ENCODE measurements at regions not wholly inside any gene's neighbourhood (a gene's known extent, or its start where the extent isn't known, plus 50 kb on each side); places are given as distances from the start of the nearest gene placed in this dataset.

- Histone ChIP-seq H4K8ac (ENCODE audit: low read depth in 2 of 2, low read length in 2 of 2) (no peak overlapping the region), H2AFZ (replicated peaks; ENCODE audit: low read length, poor library complexity) (no peak overlapping the region), H3K27ac (ENCODE audit: insufficient read depth, low read length) (no peak overlapping the region), H3K4me2 (ENCODE audit: low read depth, low read length) (no peak overlapping the region), H3K23ac (ENCODE audit: low read depth, low read length) (no peak overlapping the region), H3K4me1 (ENCODE audit: control insufficient read depth, insufficient read depth, low read length) (no peaks in the 10 kb centered on the region), H3K4me3 (ENCODE audit: insufficient read depth, low read depth, low read length) (no peak overlapping the region), H3K18ac (ENCODE audit: low read depth, low read length) (no peak overlapping the region), H4K5ac (ENCODE audit: low read depth, low read length) (no peak overlapping the region), H3K4ac (ENCODE audit: low read depth, low read length) (no peak overlapping the region), H2BK15ac (ENCODE audit: low read depth, low read length) (no peak overlapping the region), H2BK20ac (ENCODE audit: low read depth, low read length) (no peak overlapping the region), H3K36me3 (ENCODE audit: control insufficient read depth, insufficient read depth, low read length) (no peaks in the 10 kb centered on the region), H3K9me3 (ENCODE audit: control insufficient read depth, insufficient read depth, low read length) (peaks cover 13% of the 10 kb centered on the region), H4K91ac (ENCODE audit: insufficient read depth, low read depth, low read length) (no peak overlapping the region), H3K14ac (replicated peaks; ENCODE audit: low read depth, low read length) (no peak overlapping the region), H3K9me1 (ENCODE audit: insufficient read depth, low read length) (no peaks in the 10 kb centered on the region), H3K79me1 (ENCODE audit: low read depth in 1 of 2, low read length in 2 of 2) (no peaks in the 10 kb centered on the region), H3K27me3 (ENCODE audit: control insufficient read depth, insufficient read depth, low read length) (no peaks in the 10 kb centered on the region), H2AK9ac (replicated peaks; ENCODE audit: low read depth, low read length, poor library complexity) (no peak overlapping the region), H3K56ac (ENCODE audit: extremely low read depth, insufficient read depth, low read length) (no peak overlapping the region), H4K20me1 (ENCODE audit: insufficient read depth, low read length) (no peaks in the 10 kb centered on the region), H2BK120ac (ENCODE audit: low read depth, low read length) (no peak overlapping the region), H3K9ac (ENCODE audit: low read depth, low read length) (no peak overlapping the region), H2BK5ac (ENCODE audit: low read depth, low read length, poor library complexity, severe bottlenecking) (no peak overlapping the region), H2AK5ac (ENCODE audit: low read depth, low read length) (no peak overlapping the region)
- intact Hi-C loops (cut with micrococcal nuclease) (no loop called here), in situ Hi-C loops (cut with MboI; ENCODE audit: low sequenced_read_pairs) (no loop called here), dilution Hi-C loops (cut with HindIII; ENCODE audit: low sequenced_read_pairs, unreplicated experiment) (no loop called here)
- DNase-seq: no peak
- TF ChIP-seq BHLHE40 (IDR thresholded peaks at IDR 0.05; ENCODE audit: low read depth, low read length): no peak
- TF ChIP-seq NFE2L2 (IDR thresholded peaks at IDR 0.05; ENCODE audit: low read depth, low read length): no peak
- TF ChIP-seq MXI1 (IDR thresholded peaks at IDR 0.05; ENCODE audit: borderline replicate concordance, low read depth, low read length): no peak
- TF ChIP-seq MAFK (IDR thresholded peaks at IDR 0.05; ENCODE audit: low read depth, low read length): no peak
- TF ChIP-seq POLR2A (IDR thresholded peaks at IDR 0.05; ENCODE audit: low read depth, low read length): no peak
- no peak for TF ChIP-seq FOS (IDR thresholded peaks at IDR 0.05; ENCODE audit: low read depth, low read length)
- TF ChIP-seq MAZ (IDR thresholded peaks at IDR 0.05; ENCODE audit: borderline replicate concordance, low read depth, low read length): no peak
- no peak for TF ChIP-seq CTCF (conservative IDR thresholded peaks at IDR 0.05; ENCODE audit: low read depth, low read length)
- TF ChIP-seq RAD21 (IDR thresholded peaks at IDR 0.05; ENCODE audit: low read length): no peak
- TF ChIP-seq ELK1 (IDR thresholded peaks at IDR 0.05; ENCODE audit: borderline replicate concordance, low read depth, low read length): no peak
- no peak for TF ChIP-seq CHD1 (IDR thresholded peaks at IDR 0.05; ENCODE audit: low read depth, low read length)
- no peak for TF ChIP-seq USF2 (IDR thresholded peaks at IDR 0.05; ENCODE audit: low read depth, low read length)
- TF ChIP-seq RCOR1 (IDR thresholded peaks at IDR 0.05; ENCODE audit: insufficient replicate concordance, low read length): no peak
- no peak for TF ChIP-seq RFX5 (IDR thresholded peaks at IDR 0.05; ENCODE audit: low read depth, low read length)
- TF ChIP-seq CEBPB (IDR thresholded peaks at IDR 0.05; ENCODE audit: low read depth, low read length): no peak
- no TSS peak for BruUV-seq (replicated peaks)
- ChIA-PET POLR2A (ENCODE audit: unreplicated experiment) (no interaction called here), CTCF (no interaction called here)
- ATAC-seq (ENCODE audit: low read depth): no peak
- WGBS, 2 experiments (ENCODE audit: extremely low coverage in 2 of 2, insufficient read length in 1 of 2): no CpG with 5 or more reads among the region's 3 CpGs
These were observed 742.5 kb downstream of the NXPH1 start for GRCh38 chr7:9175871-9176270.

Data from IMR-90 (cell line).